ENCODE measurements at regions not wholly inside any gene's neighbourhood (a gene's known extent, or its start where the extent isn't known, plus 50 kb on each side); places are given as distances from the start of the nearest gene placed in this dataset.

DNA sequence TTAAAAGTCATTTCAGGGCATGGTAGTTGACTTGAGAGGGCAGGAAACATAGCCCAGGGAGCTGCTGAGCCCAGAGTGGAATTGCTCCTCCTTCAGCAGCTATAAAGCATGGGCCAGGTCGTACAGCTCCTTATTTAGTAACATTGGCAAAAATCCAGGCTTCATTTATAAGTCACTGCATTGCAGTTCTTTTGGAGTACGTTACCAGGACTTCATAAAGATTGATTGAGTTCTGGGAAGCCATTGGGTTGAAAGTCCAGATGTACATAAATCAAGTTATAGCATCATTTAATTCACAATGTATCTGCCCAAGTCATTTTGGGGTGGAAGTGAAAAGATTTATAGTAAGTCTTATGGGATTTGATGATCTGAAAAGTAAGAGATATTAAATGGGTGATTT, 53.0 kb upstream of the ANKEF1 start:
- H3K36me3 Mint-ChIP-seq (ENCODE audit: insufficient read depth) = no peaks in the 10 kb centered on the region
- H3K27me3 Mint-ChIP-seq (ENCODE audit: low read depth) = peaks cover 4% of the 10 kb centered on the region
- no peak for ATAC-seq
- H3K9me3 Mint-ChIP-seq = no peaks in the 10 kb centered on the region
- H3K4me3 Mint-ChIP-seq = no peak overlapping the region
- DNase-seq = no peak
- H3K4me1 Mint-ChIP-seq (ENCODE audit: low read depth) = no peaks in the 10 kb centered on the region

GRCh38 chr20:9978397-9979004, 56.3 kb upstream of the ANKEF1 start:
- Mint-ChIP-seq H3K4me3 (no peak overlapping the region), H3K36me3 (ENCODE audit: insufficient read depth) (no peaks in the 10 kb centered on the region), H3K27me3 (ENCODE audit: low read depth) (peaks cover 4% of the 10 kb centered on the region), H3K9me3 (no peaks in the 10 kb centered on the region), H3K4me1 (ENCODE audit: low read depth) (no peaks in the 10 kb centered on the region)
- ATAC-seq = peak; percentile 92 to 93
- DNase-seq = peak; percentile 14

DNA sequence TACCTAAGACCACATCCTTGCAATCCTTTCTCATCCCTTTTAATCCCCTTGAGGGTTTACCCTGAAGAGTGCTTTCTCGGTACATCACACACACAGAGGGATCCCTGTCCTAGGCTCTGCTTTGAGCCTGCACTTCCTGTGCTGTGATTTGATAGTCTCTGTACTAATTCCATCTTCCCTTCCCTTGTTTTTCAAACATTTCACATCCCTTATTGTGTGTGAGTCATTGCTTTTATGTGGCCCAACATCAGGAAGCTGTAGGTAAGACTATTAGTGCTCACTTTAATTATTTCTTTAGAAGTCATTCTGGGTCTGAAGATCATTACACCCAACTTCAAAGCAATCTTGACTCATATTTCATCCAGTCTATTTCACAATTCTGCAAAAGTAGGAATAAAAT, 57.2 kb upstream of the ANKEF1 start:
- H3K27me3 Mint-ChIP-seq (ENCODE audit: low read depth) = peaks cover 5% of the 10 kb centered on the region
- H3K9me3 Mint-ChIP-seq = no peaks in the 10 kb centered on the region
- DNase-seq = no peak
- H3K4me1 Mint-ChIP-seq (ENCODE audit: low read depth) = no peaks in the 10 kb centered on the region
- ATAC-seq = no peak
- no peak overlapping the region for H3K4me3 Mint-ChIP-seq
- no peaks in the 10 kb centered on the region for H3K36me3 Mint-ChIP-seq (ENCODE audit: insufficient read depth)

GRCh38 chr20:9974324-9974723, 60.5 kb upstream of the ANKEF1 start:
- H3K36me3 Mint-ChIP-seq (ENCODE audit: insufficient read depth) = no peaks in the 10 kb centered on the region
- ATAC-seq = no peak

DNA sequence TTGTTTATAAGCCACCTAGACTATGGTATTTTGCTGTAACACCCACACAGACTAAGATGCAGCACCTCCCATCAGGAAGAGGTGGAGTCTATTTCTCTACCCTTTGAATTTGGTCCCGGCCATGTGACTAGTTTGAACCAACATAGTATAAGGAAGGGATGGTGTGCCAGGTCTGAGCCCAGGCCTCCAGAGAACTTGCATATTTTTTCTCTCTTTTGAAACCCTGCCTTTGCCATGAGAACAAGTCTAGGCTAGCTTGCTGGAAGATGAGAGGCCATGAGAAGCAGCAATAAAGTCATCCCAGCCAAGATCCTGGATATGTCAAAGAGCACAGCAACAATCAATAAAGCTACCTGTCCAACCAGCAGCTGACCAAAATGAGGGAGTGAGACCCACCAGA, 63.0 kb upstream of the ANKEF1 start:
- DNase-seq = no peak
- no peak for ATAC-seq
- no peaks in the 10 kb centered on the region for H3K36me3 Mint-ChIP-seq (ENCODE audit: insufficient read depth)
- no peaks in the 10 kb centered on the region for H3K4me1 Mint-ChIP-seq (ENCODE audit: low read depth)
- no peak overlapping the region for H3K4me3 Mint-ChIP-seq
- H3K27me3 Mint-ChIP-seq (ENCODE audit: low read depth) = peaks cover 10% of the 10 kb centered on the region
- H3K9me3 Mint-ChIP-seq = no peaks in the 10 kb centered on the region

More at GRCh38 chr20:9974324-9974723, 60.5 kb upstream of the ANKEF1 start:
- Mint-ChIP-seq H3K4me1 (ENCODE audit: low read depth) (no peaks in the 10 kb centered on the region), H3K9me3 (no peaks in the 10 kb centered on the region), H3K27me3 (ENCODE audit: low read depth) (peaks cover 11% of the 10 kb centered on the region), H3K4me3 (no peak overlapping the region)
- DNase-seq = no peak

GRCh38 chr20:9969626-9970025, 65.2 kb upstream of the ANKEF1 start:
- Mint-ChIP-seq H3K9me3 (no peaks in the 10 kb centered on the region), H3K27me3 (ENCODE audit: low read depth) (peaks cover 10% of the 10 kb centered on the region), H3K36me3 (ENCODE audit: insufficient read depth) (no peaks in the 10 kb centered on the region), H3K4me3 (no peak overlapping the region), H3K4me1 (ENCODE audit: low read depth) (no peaks in the 10 kb centered on the region)
- DNase-seq (no peak), ATAC-seq (no peak)

DNA sequence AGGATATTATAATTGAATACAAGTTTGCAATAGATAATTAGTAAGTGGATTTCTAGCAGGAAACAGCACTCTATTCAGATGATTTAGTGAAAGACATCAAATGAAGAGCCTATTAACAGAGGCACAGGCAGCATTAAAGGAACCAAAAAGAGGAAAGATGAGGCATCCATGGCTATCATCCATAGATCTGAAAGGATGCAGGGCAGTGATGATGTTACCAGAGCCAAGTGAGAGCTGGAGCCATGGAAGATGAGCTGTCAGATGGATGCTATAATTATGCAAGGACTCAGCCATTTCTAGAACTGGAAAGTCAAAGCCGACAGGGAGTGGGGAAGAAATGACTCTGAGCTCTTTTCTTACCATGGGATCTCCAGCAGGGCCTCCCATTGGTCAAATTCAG, 66.8 kb upstream of the ANKEF1 start:
- Mint-ChIP-seq H3K36me3 (ENCODE audit: insufficient read depth) (no peaks in the 10 kb centered on the region), H3K4me1 (ENCODE audit: low read depth) (no peaks in the 10 kb centered on the region), H3K27me3 (ENCODE audit: low read depth) (peaks cover 11% of the 10 kb centered on the region), H3K9me3 (no peaks in the 10 kb centered on the region), H3K4me3 (no peak overlapping the region)
- DNase-seq (no peak), ATAC-seq (no peak)

- no peak overlapping the region for H3K4me3 Mint-ChIP-seq
- no peaks in the 10 kb centered on the region for H3K36me3 Mint-ChIP-seq (ENCODE audit: insufficient read depth)
- DNase-seq (no peak), ATAC-seq (no peak)
- H3K4me1 Mint-ChIP-seq (ENCODE audit: low read depth) = no peaks in the 10 kb centered on the region
- peaks cover 7% of the 10 kb centered on the region for H3K27me3 Mint-ChIP-seq (ENCODE audit: low read depth)
- no peaks in the 10 kb centered on the region for H3K9me3 Mint-ChIP-seq
Measured at GRCh38 chr20:9966966-9967365, 67.8 kb upstream of the ANKEF1 start.

DNA sequence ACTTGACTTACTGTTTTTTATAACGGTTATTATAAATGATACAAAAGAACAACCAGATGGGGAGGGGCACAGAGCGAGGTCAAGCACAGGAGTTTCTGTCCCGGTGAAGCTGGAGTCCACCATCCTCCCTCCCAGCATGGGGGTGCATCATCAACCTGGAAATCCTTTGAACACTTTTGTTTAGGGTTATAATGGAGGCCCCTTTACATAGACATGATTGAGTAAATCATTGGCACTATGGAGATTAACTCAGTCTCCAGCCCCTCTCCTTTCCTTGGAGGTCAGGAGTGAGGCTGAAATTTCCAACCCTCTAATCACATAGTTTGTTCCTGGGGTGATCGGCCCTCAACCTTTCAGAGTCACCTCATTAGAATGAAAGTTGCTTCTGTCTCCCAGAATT, 71.8 kb upstream of the ANKEF1 start:
- Mint-ChIP-seq H3K27me3 (ENCODE audit: low read depth) (peaks cover 4% of the 10 kb centered on the region), H3K36me3 (ENCODE audit: insufficient read depth) (no peaks in the 10 kb centered on the region), H3K9me3 (no peaks in the 10 kb centered on the region), H3K4me1 (ENCODE audit: low read depth) (no peaks in the 10 kb centered on the region), H3K4me3 (no peak overlapping the region)
- ATAC-seq (no peak), DNase-seq (no peak)

- Mint-ChIP-seq H3K4me3 (no peak overlapping the region), H3K4me1 (ENCODE audit: low read depth) (no peaks in the 10 kb centered on the region), H3K27me3 (ENCODE audit: low read depth) (peaks cover 8% of the 10 kb centered on the region), H3K36me3 (ENCODE audit: insufficient read depth) (no peaks in the 10 kb centered on the region), H3K9me3 (no peaks in the 10 kb centered on the region)
- no peak for ATAC-seq
- DNase-seq = no peak
Measured at GRCh38 chr20:9958693-9959092, 76.1 kb upstream of the ANKEF1 start.

GRCh38 chr20:9955646-9956045, 79.1 kb upstream of the ANKEF1 start:
- DNase-seq = no peak
- Mint-ChIP-seq H3K4me3 (no peak overlapping the region), H3K9me3 (no peaks in the 10 kb centered on the region), H3K4me1 (ENCODE audit: low read depth) (no peaks in the 10 kb centered on the region), H3K27me3 (ENCODE audit: low read depth) (peaks cover 10% of the 10 kb centered on the region), H3K36me3 (ENCODE audit: insufficient read depth) (no peaks in the 10 kb centered on the region)
- no peak for ATAC-seq

- H3K27me3 Mint-ChIP-seq (ENCODE audit: low read depth) = peaks cover 12% of the 10 kb centered on the region
Measured at GRCh38 chr20:9949563-9949962, 85.2 kb upstream of the ANKEF1 start.

DNA sequence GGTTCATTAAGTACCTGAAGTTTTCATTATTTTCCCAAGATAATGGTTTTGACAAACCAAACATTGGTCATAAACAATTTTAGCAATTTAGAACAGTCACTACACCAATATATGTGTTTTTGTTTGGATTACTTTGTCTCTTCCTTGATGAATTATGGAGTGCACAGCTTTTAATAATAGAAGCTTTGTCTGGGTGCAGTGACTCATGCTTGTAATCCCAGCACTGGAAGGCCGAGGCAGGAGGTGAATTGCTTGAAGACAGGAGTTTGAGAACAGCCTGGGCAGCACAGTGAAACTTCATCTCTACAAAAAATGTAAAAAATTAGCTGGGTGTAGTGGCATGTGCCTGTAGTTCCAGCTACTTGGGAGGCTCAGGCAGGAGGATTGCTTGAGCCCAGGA, 89.4 kb upstream of the ANKEF1 start:
- Mint-ChIP-seq H3K4me3 (no peak overlapping the region), H3K36me3 (ENCODE audit: insufficient read depth) (no peaks in the 10 kb centered on the region), H3K9me3 (no peaks in the 10 kb centered on the region), H3K4me1 (ENCODE audit: low read depth) (no peaks in the 10 kb centered on the region), H3K27me3 (ENCODE audit: low read depth) (peaks cover 5% of the 10 kb centered on the region)
- ATAC-seq (no peak), DNase-seq (no peak)

More at GRCh38 chr20:9949563-9949962, 85.2 kb upstream of the ANKEF1 start:
- Mint-ChIP-seq H3K4me3 (no peak overlapping the region), H3K36me3 (ENCODE audit: insufficient read depth) (no peaks in the 10 kb centered on the region), H3K4me1 (ENCODE audit: low read depth) (no peaks in the 10 kb centered on the region), H3K9me3 (no peaks in the 10 kb centered on the region)
- ATAC-seq (no peak), DNase-seq (no peak)

- H3K36me3 Mint-ChIP-seq (ENCODE audit: insufficient read depth) = no peaks in the 10 kb centered on the region
- no peak for ATAC-seq
Measured at GRCh38 chr20:9942736-9943135, 92.1 kb upstream of the ANKEF1 start.

GRCh38 chr20:9940329-9940728, 94.5 kb upstream of the ANKEF1 start:
- no peaks in the 10 kb centered on the region for H3K36me3 Mint-ChIP-seq (ENCODE audit: insufficient read depth)
- H3K27me3 Mint-ChIP-seq (ENCODE audit: low read depth) = peaks cover 2% of the 10 kb centered on the region
- ATAC-seq (no peak), DNase-seq (no peak)
- no peak overlapping the region for H3K4me3 Mint-ChIP-seq
- no peaks in the 10 kb centered on the region for H3K9me3 Mint-ChIP-seq
- H3K4me1 Mint-ChIP-seq (ENCODE audit: low read depth) = no peaks in the 10 kb centered on the region

More at GRCh38 chr20:9942736-9943135, 92.1 kb upstream of the ANKEF1 start:
- no peaks in the 10 kb centered on the region for H3K27me3 Mint-ChIP-seq (ENCODE audit: low read depth)
- H3K9me3 Mint-ChIP-seq = no peaks in the 10 kb centered on the region
- no peaks in the 10 kb centered on the region for H3K4me1 Mint-ChIP-seq (ENCODE audit: low read depth)
- DNase-seq = no peak
- H3K4me3 Mint-ChIP-seq = no peak overlapping the region

DNA sequence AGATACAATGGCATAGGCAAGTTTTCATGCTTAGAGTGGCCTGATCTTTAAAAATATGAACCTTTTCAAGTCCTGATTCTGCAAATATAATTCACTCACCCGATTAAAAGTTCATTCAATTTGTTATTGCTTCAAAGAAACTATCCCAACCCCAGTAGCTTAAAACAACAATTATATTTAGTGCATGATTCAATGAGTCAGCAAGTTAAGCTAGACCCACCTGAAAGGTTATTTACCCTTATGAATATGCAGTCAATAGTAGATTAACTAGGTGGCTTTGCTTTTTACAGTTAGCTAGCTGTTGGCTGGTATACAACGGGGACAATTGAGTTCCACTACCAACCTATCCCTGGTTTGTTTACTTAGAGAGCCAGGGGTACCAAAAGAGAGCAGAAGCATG, 95.6 kb upstream of the ANKEF1 start:
- no peaks in the 10 kb centered on the region for H3K36me3 Mint-ChIP-seq (ENCODE audit: insufficient read depth)
- H3K27me3 Mint-ChIP-seq (ENCODE audit: low read depth) = peaks cover 2% of the 10 kb centered on the region
- no peak overlapping the region for H3K4me3 Mint-ChIP-seq
- DNase-seq (no peak), ATAC-seq (no peak)
- H3K4me1 Mint-ChIP-seq (ENCODE audit: low read depth) = no peaks in the 10 kb centered on the region
- no peaks in the 10 kb centered on the region for H3K9me3 Mint-ChIP-seq

Data from activated T-cell treated with anti-CD3 and anti-CD28 coated beads, Interleukin-2, amount 50 U/mL, for 4 hours (primary cell).